ENCODE measurements at regions not wholly inside any gene's neighbourhood (a gene's known extent, or its start where the extent isn't known, plus 50 kb on each side); places are given as distances from the start of the nearest gene placed in this dataset.

DNA sequence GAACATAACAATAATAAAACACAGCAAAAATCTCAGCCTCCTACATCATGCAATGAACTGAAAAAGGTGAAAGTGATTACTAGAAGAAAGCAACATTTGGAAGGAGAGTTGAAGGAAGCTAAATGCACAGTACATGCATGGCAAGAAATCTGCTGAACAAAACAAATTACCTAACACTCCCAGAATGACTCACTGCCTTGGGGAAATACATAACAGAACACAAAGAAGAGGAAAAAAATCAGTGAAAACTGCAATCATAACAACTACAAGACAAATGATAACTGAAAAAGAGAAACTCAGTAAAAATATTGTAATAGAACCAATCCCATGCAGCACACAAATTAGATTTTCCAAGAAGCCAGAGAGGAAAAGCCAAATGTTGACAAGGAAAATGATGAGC, 1513.2 kb downstream of the ARAP2 start:
- no peak for TF ChIP-seq POLR2A (IDR thresholded peaks at IDR 0.05; ENCODE audit: low read depth, low read length)
- FAIRE-seq (peak; percentile 11), DNase-seq (ENCODE audit: insufficient read length, low spot score) (no peak)

- DNase-seq (ENCODE audit: insufficient read length, low spot score) (no peak), FAIRE-seq (no peak)
- TF ChIP-seq POLR2A (IDR thresholded peaks at IDR 0.05; ENCODE audit: low read depth, low read length), result no peak
Observed at GRCh38 chr4:34732176-34732950, 1512.0 kb downstream of the ARAP2 start.

DNA sequence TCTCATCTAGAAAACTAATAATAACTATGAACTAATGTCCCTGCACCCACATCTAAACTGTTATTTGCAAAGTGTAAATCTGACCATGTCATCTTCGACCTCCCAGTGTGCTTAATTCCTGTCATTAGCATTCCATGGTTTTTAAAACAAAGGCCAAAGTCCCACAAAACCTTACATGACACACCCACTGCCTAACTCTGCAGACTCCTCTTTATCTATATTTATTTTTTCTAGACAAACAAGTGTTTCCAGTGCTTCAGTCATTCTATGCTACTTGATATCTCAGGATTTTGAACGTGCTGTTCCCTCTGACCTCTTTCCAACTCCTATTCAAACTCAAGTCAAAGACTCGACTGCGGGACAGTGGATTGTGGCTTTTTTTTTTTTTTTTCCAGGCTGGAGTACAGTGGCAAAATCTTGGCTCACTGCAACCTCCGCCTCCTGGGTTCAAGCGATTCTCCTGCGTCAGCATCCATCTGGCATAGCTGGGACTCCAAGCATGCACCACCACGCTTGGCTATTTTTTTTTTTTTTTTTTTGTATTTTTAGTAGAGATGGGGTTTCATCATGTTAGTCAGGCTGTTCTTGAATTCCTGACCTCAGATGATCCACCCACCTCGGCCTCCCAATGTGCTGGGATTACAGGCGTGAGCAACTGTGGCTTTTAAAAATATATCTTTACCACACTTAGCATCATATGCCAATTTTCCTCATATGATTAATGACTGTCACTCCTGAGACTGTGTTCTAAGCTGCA, 1511.0 kb downstream of the ARAP2 start:
- TF ChIP-seq POLR2A (IDR thresholded peaks at IDR 0.05; ENCODE audit: low read depth, low read length), result no peak
- FAIRE-seq (no peak), DNase-seq (ENCODE audit: insufficient read length, low spot score) (no peak)

- FAIRE-seq, result no peak
- no peak for DNase-seq (ENCODE audit: insufficient read length, low spot score)
Observed at GRCh38 chr4:34766935-34767334, 1477.4 kb downstream of the ARAP2 start.

DNA sequence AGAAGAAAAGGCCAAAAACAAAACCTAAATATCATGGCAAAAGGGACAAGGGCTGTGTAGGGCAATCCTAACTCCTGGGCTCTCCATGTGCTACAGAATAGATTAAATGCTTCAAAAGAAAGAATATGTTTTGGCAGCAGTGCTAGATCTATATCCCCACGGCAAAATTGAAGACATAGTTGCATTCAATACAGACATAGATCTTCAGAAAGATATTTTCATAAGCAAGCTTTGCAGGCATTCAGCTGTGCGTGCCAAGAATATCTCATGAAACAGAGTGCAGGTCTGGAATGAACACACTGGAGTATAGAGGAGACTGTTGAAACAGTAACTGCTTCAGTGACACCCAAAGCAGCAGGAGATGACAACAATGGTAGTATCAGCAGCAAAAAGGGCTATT, 1476.9 kb downstream of the ARAP2 start:
- no peak for TF ChIP-seq POLR2A (IDR thresholded peaks at IDR 0.05; ENCODE audit: low read depth, low read length)
- FAIRE-seq (no peak), DNase-seq (ENCODE audit: insufficient read length, low spot score) (no peak)

More at GRCh38 chr4:34766935-34767334, 1477.4 kb downstream of the ARAP2 start:
- no peak for TF ChIP-seq POLR2A (IDR thresholded peaks at IDR 0.05; ENCODE audit: low read depth, low read length)

- FAIRE-seq (no peak), DNase-seq (ENCODE audit: insufficient read length, low spot score) (no peak)
- TF ChIP-seq POLR2A (IDR thresholded peaks at IDR 0.05; ENCODE audit: low read depth, low read length), result no peak
Observed at GRCh38 chr4:34771632-34772031, 1472.7 kb downstream of the ARAP2 start.

DNA sequence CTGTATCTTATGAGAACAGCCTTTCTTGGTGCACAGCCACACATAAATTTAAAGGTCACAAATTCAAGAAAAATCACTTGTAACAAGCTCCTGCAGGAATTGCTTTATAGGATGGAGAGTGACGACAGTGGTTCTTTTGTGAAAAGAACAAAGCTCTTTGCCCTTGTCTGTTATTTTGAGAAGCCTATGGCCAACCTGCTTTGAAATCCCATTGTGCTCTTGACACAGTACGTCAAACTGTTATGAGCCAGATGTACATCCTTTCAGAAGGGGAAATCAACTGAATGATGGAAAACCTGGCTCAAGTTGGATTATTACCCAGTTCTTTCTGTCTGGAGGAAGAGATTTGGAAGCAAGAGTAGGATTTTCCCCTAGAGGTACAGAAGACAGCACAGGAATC, 1454.2 kb downstream of the ARAP2 start:
- no peak for FAIRE-seq

GRCh38 chr4:34791209-34791608, 1453.1 kb downstream of the ARAP2 start:
- FAIRE-seq (no peak), DNase-seq (ENCODE audit: insufficient read length, low spot score) (no peak)
- TF ChIP-seq POLR2A (IDR thresholded peaks at IDR 0.05; ENCODE audit: low read depth, low read length), result no peak

More for the DNA sequence above, 1454.2 kb downstream of the ARAP2 start:
- DNase-seq (ENCODE audit: insufficient read length, low spot score), result no peak
- no peak for TF ChIP-seq POLR2A (IDR thresholded peaks at IDR 0.05; ENCODE audit: low read depth, low read length)

GRCh38 chr4:34800953-34801352, 1443.4 kb downstream of the ARAP2 start:
- DNase-seq (ENCODE audit: insufficient read length, low spot score), result no peak
- TF ChIP-seq POLR2A (IDR thresholded peaks at IDR 0.05; ENCODE audit: low read depth, low read length), result no peak
- no peak for FAIRE-seq

DNA sequence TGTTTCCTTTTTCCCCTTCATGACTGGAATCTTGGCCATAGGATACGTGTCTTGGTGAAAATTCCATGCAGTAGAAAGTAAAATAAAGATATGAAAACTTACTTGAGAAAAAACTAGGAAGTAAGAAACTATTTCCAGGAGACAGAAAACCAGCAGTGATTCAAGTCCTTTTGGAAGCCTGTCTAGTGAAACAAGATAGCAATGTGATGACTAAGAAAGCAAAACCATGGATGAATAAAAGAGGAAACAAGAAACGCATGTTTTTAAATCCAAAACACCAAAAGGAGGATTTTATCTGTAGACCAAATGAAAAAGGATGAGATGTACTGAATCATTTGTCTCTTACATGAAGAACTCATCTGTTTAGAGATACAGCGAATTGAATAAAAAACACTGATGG, 1430.0 kb downstream of the ARAP2 start:
- FAIRE-seq (no peak), DNase-seq (ENCODE audit: insufficient read length, low spot score) (no peak)
- TF ChIP-seq POLR2A (IDR thresholded peaks at IDR 0.05; ENCODE audit: low read depth, low read length), result no peak

- TF ChIP-seq POLR2A (IDR thresholded peaks at IDR 0.05; ENCODE audit: low read depth, low read length), result no peak
- FAIRE-seq, result no peak
- DNase-seq (ENCODE audit: insufficient read length, low spot score), result no peak
Observed at GRCh38 chr4:34824515-34824914, 1419.8 kb downstream of the ARAP2 start.

DNA sequence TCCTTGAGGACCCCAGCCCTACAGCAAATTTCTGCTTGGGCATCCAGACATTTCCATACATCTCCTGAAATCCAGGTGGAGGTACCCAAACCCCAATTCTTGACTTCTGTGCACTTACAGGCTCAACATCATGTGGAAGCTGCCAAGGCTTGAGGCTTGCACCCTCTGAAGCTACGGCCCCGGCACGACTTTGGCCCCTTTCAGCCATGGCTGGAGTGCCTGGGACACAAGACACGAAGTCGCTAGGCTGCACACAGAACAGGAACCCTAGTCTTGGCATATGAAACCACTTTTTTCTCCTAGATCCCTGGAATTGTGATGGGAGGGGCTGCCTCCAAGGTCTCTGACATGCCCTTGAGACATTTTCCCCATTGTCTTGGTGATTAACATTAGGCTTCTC, 1417.7 kb downstream of the ARAP2 start:
- TF ChIP-seq POLR2A (IDR thresholded peaks at IDR 0.05; ENCODE audit: low read depth, low read length), result no peak
- FAIRE-seq, result no peak
- no peak for DNase-seq (ENCODE audit: insufficient read length, low spot score)

DNA sequence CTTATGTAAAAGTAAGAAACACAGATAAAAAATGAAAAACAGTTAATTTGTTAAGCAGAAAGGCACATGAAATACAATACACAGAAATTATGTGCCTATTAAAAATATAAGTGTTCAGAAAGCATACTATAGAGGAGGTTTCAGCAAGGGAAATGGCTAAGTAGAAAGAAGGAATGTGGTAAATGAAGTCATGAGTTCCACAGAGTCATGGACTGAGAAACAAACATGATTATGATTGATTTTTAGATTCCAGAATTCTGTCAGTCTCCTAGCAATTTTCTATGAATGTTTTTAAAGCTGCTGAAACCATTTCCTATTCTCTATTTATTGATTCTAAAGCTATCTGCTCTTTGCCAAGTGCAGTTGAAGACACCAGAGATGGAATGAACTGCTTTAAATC, 1398.4 kb downstream of the ARAP2 start:
- DNase-seq (ENCODE audit: insufficient read length, low spot score) (no peak), FAIRE-seq (no peak)
- TF ChIP-seq POLR2A (IDR thresholded peaks at IDR 0.05; ENCODE audit: low read depth, low read length), result no peak

GRCh38 chr4:34850421-34850820, 1393.9 kb downstream of the ARAP2 start:
- TF ChIP-seq POLR2A (IDR thresholded peaks at IDR 0.05; ENCODE audit: low read depth, low read length), result no peak
- DNase-seq (ENCODE audit: insufficient read length, low spot score) (no peak), FAIRE-seq (no peak)

- no peak for FAIRE-seq
- TF ChIP-seq POLR2A (IDR thresholded peaks at IDR 0.05; ENCODE audit: low read depth, low read length), result no peak
- no peak for DNase-seq (ENCODE audit: insufficient read length, low spot score)
Observed at GRCh38 chr4:34850968-34851367, 1393.3 kb downstream of the ARAP2 start.

All from H54 (cell line).